HG03469 (cell line): ENCODE measurements at regions not wholly inside any gene's neighbourhood (a gene's known extent, or its start where the extent isn't known, plus 50 kb on each side); places are given as distances from the start of the nearest gene placed in this dataset.
"Not testable (repeated sequence)": the region's sequence is repeated elsewhere in the genome, so short reads cannot be mapped to it uniquely, and the experiment has no call there.

Experiments
- ATAC-seq: cut with Tn5 transposase; IDR thresholded peaks from one replicate; pipeline ENCODE4 v1.9.1; 2021; ENCODE audit warnings: mild to moderate bottlenecking, moderate library complexity, moderate number of reproducible peaks; ENCODE audit not compliant: unreplicated experiment

DNA sequence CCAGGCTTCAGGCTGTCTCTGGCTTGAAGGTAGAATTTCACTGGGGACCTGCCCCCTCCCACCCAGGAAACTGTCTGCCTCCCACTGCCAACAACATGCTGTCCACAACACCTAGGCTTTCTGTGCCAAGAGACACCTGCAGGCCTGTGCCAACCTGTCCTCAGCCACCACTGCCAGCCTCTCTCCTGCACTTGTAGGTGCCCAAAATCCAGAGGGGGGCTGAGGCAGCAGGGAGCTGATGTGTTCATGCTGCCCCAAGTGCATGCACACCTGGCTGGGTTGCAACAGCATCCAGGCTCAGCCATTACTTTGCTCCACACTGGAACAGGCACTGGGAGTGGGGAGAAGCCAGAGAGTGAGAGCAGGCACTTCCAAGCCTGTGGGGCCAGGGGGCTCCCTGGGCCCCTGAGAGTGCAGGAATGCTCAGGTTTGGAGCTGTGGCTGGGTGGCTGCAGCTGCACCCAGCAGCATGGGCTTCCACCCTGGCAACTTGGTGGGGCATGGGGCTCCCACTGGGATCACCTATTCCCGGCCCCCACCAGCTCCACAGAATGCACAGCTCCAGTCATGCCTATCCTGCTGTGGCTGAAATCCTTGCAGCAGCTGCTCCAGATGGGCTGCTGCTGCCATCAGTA lies 218.1 kb upstream of the OBI1 start:
- ATAC-seq: no peak

DNA sequence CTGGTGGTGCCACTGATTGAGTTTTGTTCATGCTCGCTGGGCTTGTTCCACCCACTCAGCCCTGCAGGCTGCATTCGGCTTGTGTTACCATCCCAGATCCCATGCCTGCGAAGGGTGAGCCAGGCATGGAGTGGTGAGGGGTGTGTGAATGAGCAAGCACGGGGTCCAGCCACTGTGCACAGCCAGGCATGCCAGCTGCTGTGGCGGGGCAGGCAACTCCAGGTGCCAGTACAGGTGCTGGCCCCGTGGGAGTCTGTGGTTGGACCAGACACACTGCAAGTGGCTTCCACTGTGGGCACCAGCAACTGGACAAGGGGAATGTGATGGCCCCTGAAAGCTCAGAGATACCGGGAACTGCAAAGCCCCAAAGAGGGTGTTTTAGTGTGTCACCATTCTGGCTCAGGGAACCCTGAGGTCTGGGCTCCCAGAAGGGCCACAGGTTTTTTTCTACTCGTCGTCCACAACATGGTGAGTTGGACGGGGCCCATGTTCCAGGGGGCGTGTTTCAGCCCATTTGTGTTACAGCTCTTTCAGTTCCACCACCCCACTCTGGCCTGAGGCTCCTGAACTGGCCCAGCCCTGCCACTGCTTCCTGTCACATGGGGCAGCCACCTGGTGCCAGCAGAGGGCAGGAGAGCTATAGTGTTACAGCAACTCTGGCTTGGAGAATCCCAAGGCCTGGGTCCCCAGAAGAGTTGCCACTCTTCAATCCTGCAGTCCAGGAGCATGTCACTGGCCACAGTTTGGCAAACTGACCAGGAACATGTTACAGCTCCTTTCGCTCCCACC lies 217.0 kb upstream of the OBI1 start:
- peak; percentile 69 for ATAC-seq

GRCh38 chr13:78868991-78869390 lies 210.0 kb upstream of the OBI1 start:
- no peak for ATAC-seq

DNA sequence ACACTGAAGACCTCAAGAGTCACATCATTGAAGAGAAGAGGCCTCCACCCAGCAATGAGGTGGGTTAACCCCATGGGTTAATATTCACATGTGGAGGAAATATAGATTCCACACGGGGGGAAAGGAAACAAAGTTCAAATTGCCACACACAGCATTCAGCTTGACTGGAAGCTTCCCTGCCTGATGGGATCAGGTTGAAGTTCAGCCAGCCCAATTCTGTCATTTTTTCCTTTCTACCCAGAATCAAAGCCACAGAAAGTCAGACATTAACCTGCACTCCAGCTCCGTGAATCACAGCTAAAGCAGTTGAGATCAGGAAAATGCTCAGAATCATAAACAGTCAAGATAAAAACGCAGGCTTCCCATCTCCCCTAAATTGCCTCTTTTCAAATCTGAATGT lies 208.7 kb upstream of the OBI1 start:
- ATAC-seq: no peak

- not testable (repeated sequence) for ATAC-seq
These were observed 207.1 kb upstream of the OBI1 start for GRCh38 chr13:78866076-78866475.

- ATAC-seq: no peak
These were observed 203.5 kb upstream of the OBI1 start for GRCh38 chr13:78862446-78862845.

DNA sequence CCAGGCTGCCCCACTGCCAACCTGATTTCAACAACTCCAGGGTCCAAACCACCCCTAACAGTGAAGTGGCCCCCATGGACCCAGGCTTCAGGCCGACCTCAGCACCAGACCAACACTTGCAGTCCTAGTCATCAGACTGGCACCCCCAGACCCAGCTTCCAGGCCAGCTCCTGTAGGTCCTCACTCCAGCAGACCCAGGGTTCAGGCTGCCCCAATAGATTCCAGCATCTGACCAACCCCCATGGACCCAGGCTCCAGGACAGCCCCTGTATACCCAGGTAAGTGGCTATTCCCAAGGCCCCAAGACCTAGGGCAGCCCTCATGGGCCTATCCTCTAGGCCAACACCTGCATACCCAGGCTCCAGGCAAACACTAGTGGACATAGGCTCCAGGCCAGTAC lies 193.8 kb upstream of the OBI1 start:
- ATAC-seq: no peak

DNA sequence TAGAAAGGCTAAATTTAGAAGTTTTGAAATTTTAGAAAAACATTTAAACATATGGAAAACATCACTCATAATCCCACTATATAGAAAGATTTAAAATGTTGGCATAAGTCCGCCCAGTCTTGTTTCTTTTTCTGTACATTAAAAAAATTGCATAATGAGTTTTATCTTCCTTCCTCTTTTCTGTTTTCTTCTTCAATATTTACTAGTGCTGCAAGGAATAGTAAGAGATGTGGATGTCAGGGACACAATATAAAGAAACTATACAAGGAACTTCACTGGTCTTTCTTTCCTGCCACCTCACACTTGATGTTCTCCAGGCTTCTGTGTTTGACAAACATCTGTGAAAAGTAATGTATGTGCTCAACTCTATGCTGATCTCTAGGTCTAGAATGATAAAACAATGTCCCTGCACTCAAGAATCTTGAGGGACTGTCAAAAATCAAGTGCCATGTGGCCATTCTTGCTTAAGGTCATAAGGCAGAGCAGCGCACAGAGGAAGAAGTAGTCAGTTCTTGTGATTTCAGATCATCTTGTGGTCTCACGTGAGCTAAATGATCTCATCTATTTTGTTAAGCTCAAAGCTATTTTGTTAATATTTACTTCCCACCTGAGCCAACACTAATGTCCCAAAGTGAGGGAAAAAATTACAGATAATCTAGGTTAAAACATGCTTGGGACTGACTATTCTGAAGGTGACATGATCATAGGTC lies 186.9 kb upstream of the OBI1 start:
- ATAC-seq: no peak

DNA sequence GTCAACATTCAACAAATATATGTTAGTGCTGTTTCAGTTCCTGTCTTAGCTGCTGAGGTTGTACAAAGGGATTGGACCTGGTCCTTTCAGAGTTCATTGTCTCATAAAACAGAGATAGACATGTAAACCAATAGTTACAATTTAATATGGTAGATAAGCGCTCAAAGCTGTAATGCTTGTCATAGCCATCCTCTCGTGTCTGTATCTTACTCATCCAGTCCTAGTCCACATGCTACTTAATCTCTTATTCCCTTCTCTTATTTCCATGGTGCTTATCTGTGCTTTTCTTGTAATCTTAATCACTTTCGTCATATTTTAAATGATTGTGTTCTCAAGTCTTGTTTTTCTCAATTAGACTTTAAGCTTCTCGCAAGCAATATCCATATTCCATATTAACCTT lies 185.2 kb upstream of the OBI1 start:
- no peak for ATAC-seq

DNA sequence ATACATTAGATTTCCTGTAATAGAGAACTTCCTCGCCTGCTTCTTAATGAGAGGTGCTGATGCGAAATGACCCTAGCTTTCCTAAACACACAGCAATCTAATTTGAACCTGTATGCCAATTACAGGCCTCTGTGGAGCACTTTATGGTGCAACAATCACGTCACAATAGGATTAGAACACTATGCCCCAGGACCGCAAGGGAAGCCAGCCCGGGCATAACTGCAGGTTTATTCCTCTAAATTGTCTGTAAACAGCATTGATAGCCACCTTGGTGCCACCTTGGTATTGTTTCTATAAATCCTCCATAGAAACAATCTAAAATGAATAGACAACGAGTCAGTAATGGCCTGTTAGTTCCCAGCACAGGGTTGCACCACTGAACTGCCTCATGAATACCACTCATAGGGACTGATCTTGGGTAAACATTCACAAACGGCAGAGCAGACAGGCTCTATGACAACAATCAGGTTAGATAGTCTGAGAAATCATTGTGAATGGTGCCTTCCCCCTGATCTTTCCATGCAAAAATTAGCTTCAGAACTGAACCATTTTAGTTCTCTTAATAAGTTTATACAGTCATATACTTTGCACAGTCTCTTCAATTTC lies 182.5 kb upstream of the OBI1 start:
- ATAC-seq: no peak

GRCh38 chr13:78836238-78836784 lies 177.4 kb upstream of the OBI1 start:
- ATAC-seq: no peak

GRCh38 chr13:78832461-78832860 lies 173.5 kb upstream of the OBI1 start:
- no peak for ATAC-seq

GRCh38 chr13:78830508-78830907 lies 171.6 kb upstream of the OBI1 start:
- no peak for ATAC-seq

GRCh38 chr13:78829821-78830220 lies 170.9 kb upstream of the OBI1 start:
- no peak for ATAC-seq

GRCh38 chr13:78827471-78827870 lies 168.5 kb upstream of the OBI1 start:
- no peak for ATAC-seq

- no peak for ATAC-seq
These were observed 168.0 kb upstream of the OBI1 start for GRCh38 chr13:78826936-78827335.

DNA sequence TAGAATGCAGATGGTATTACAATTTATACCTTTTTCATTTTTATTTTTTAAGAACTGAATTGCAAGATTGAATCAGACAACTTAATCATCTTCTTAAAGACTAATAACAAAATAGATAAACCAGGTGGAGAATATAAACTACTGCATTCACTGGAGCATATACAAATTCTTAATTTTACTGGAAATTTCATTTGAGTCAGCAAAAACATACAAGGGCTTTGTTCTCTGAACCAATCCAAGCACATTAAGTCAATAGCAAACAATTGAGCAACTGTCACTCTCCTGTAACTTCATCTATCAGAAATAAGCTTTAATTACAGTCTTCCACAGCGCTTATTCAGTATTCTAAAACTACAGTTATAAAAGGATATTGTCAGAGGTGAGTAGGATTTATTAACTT lies 167.4 kb upstream of the OBI1 start:
- no peak for ATAC-seq

GRCh38 chr13:78820541-78820940 lies 161.6 kb upstream of the OBI1 start:
- ATAC-seq: no peak

GRCh38 chr13:78816592-78816991 lies 157.6 kb upstream of the OBI1 start:
- no peak for ATAC-seq

DNA sequence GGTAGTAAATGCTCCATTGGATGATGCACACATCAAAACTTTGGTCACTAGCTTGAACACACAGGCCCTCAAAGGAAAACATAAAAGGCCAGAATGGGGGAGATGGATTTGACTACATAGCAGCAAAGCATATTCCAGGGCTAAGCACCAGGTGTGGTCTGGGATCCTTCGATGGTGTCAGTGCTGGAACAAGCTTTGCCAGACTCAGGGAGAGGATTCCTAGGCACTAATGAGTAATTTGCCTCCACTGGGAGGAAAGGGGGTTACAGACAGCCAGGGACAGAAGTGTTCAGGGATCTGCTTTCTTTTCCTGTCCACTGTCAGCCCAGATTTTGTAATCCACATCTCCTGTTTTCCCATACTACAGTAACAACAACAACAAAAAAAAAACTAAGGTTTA lies 157.2 kb upstream of the OBI1 start:
- ATAC-seq: no peak

DNA sequence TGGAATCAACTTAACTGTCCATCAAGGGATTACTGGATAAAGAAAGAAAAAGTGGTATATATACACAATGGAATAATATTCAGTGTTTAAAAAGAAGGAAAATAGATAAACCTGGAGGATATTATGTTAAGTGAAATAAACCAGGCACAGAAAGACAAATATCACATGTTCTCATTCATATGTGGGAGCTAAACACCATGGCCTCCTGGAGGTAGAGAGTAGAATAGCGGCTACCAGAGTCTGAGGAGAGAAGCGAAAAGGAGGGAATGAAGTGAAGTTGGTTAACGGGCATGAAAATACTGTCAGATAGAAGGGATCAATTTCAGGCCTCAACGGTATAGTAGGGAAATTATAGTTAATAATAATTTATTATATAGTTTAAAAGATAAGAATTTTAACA lies 147.5 kb upstream of the OBI1 start:
- peak; percentile 88 for ATAC-seq
